ENCODE measurements at regions not wholly inside any gene's neighbourhood (a gene's known extent, or its start where the extent isn't known, plus 50 kb on each side); places are given as distances from the start of the nearest gene placed in this dataset.

DNA sequence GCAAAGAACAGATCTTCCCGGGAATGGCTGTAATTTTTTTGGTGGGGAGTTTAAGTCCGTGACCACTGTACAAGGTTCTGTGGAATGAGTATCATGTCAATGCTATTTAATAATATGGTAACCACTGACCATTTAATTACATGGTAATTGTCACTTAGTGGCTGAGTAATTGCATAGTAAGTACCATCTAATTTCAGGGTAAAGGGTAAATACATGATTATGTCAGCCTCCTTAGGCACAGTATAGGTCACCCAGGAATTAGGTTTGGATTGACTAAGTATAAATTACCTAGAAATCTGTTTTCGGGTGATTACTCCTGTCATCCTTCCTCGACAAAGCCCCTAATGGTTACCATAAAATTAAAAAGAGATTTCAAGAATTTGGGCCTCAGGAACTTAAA is 120.1 kb upstream of the AGBL1 start:
- DNase-seq (ENCODE audit: low read depth, low spot score): no peak
- no TSS peak for BruUV-seq (replicated peaks)
- ChIA-PET CTCF (no interaction called here), POLR2A (no interaction called here)
- H3K79me2 ChIP-seq (ENCODE audit: control insufficient read depth, insufficient read depth, low read length): no peaks in the 10 kb centered on the region
- H3K27ac ChIP-seq (ENCODE audit: insufficient read depth, low read depth, low read length): no peak overlapping the region
- H3K4me3 ChIP-seq (replicated peaks in 1 of 3; ENCODE audit: insufficient read depth in 1 of 3, low read depth in 1 of 3, low read length in 3 of 3): no peak overlapping the region
- H3K9me3 ChIP-seq (replicated peaks; ENCODE audit: control insufficient read depth, insufficient read depth, low read length): no peaks in the 10 kb centered on the region
- intact Hi-C loops (cut with micrococcal nuclease) (no loop called here), dilution Hi-C loops (cut with MboI; ENCODE audit: extremely low pct_ligation_motif_present, low sequenced_read_pairs) (no loop called here)
- H3K27me3 ChIP-seq (ENCODE audit: control insufficient read depth in 2 of 2, insufficient read depth in 2 of 2, low read length in 2 of 2): no peaks in the 10 kb centered on the region
- no peaks in the 10 kb centered on the region for H3K36me3 ChIP-seq (ENCODE audit: control insufficient read depth in 2 of 2, extremely low read depth in 1 of 2, insufficient read depth in 2 of 2, low read length in 2 of 2)
- no peak overlapping the region for H3K4me2 ChIP-seq (ENCODE audit: insufficient read depth, low read length)
- no peaks in the 10 kb centered on the region for H3K9me1 ChIP-seq (replicated peaks; ENCODE audit: control insufficient read depth, extremely low read depth, insufficient read depth, low read length)
- FAIRE-seq: no peak
- no peak overlapping the region for H3K9ac ChIP-seq (replicated peaks; ENCODE audit: extremely low read depth, insufficient read depth, low read length)
- no peak overlapping the region for H2AFZ ChIP-seq (ENCODE audit: low read depth, low read length)
- no peaks in the 10 kb centered on the region for H3K4me1 ChIP-seq (ENCODE audit: control insufficient read depth, extremely low read depth, insufficient read depth, low read length)
- TF ChIP-seq MYC (IDR thresholded peaks at IDR 0.05; ENCODE audit: low read depth, low read length) (no peak), POLR2AphosphoS5 (IDR thresholded peaks at IDR 0.05; ENCODE audit: insufficient read depth, low read depth, low read length) (no peak), POLR2A (IDR thresholded peaks at IDR 0.05; ENCODE audit: low read depth, low read length) (no peak), EZH2 (IDR thresholded peaks at IDR 0.05; ENCODE audit: borderline replicate concordance, low read depth, low read length, severe bottlenecking) (no peak), FOS (IDR thresholded peaks at IDR 0.05; ENCODE audit: borderline replicate concordance, insufficient read depth, low read length) (no peak)
- TF ChIP-seq, protein P1, sequence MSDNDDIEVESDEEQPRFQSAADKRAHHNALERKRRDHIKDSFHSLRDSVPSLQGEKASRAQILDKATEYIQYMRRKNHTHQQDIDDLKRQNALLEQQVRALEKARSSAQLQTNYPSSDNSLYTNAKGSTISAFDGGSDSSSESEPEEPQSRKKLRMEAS (IDR thresholded peaks at IDR 0.05; ENCODE audit: insufficient read depth, insufficient read length): no peak
- TF ChIP-seq, protein P2, sequence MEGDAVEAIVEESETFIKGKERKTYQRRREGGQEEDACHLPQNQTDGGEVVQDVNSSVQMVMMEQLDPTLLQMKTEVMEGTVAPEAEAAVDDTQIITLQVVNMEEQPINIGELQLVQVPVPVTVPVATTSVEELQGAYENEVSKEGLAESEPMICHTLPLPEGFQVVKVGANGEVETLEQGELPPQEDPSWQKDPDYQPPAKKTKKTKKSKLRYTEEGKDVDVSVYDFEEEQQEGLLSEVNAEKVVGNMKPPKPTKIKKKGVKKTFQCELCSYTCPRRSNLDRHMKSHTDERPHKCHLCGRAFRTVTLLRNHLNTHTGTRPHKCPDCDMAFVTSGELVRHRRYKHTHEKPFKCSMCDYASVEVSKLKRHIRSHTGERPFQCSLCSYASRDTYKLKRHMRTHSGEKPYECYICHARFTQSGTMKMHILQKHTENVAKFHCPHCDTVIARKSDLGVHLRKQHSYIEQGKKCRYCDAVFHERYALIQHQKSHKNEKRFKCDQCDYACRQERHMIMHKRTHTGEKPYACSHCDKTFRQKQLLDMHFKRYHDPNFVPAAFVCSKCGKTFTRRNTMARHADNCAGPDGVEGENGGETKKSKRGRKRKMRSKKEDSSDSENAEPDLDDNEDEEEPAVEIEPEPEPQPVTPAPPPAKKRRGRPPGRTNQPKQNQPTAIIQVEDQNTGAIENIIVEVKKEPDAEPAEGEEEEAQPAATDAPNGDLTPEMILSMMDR (IDR thresholded peaks at IDR 0.05; ENCODE audit: extremely low read depth in 1 of 2, insufficient read depth in 1 of 2, low read depth in 1 of 2, low read length in 2 of 2): no peak
- no peaks in the 10 kb centered on the region for H4K20me1 ChIP-seq (replicated peaks; ENCODE audit: control insufficient read depth, extremely low read depth, insufficient read depth, low read length)

DNA sequence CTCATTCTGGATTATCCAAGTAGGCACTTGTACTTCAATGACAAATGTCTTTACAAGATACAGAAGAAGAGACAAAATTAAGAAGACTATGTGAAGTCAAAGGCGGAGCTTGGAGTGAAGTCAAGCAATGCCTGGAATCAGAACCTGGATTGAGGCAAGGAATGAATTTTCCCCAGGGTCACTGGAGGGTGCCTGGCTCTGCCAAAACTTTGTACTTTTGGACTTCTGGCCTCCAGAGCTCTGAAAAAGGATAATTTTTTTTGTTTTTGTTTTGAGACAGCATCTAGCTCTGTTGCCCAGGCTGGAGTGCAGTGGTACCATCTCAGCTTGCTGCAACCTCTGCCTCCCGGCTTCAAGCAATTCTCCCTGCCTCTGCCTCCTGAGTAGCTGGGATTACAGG is 119.3 kb upstream of the AGBL1 start:
- Histone ChIP-seq H3K9ac (replicated peaks; ENCODE audit: extremely low read depth, insufficient read depth, low read length) (no peak overlapping the region), H3K27me3 (ENCODE audit: control insufficient read depth in 2 of 2, insufficient read depth in 2 of 2, low read length in 2 of 2) (no peaks in the 10 kb centered on the region), H4K20me1 (replicated peaks; ENCODE audit: control insufficient read depth, extremely low read depth, insufficient read depth, low read length) (no peaks in the 10 kb centered on the region), H3K9me3 (replicated peaks; ENCODE audit: control insufficient read depth, insufficient read depth, low read length) (no peaks in the 10 kb centered on the region), H3K27ac (ENCODE audit: insufficient read depth, low read depth, low read length) (no peak overlapping the region), H3K36me3 (ENCODE audit: control insufficient read depth in 2 of 2, extremely low read depth in 1 of 2, insufficient read depth in 2 of 2, low read length in 2 of 2) (no peaks in the 10 kb centered on the region), H3K4me3 (replicated peaks in 1 of 3; ENCODE audit: insufficient read depth in 1 of 3, low read depth in 1 of 3, low read length in 3 of 3) (no peak overlapping the region), H2AFZ (ENCODE audit: low read depth, low read length) (no peak overlapping the region), H3K4me2 (ENCODE audit: insufficient read depth, low read length) (no peak overlapping the region), H3K79me2 (ENCODE audit: control insufficient read depth, insufficient read depth, low read length) (no peaks in the 10 kb centered on the region), H3K9me1 (replicated peaks; ENCODE audit: control insufficient read depth, extremely low read depth, insufficient read depth, low read length) (no peaks in the 10 kb centered on the region), H3K4me1 (ENCODE audit: control insufficient read depth, extremely low read depth, insufficient read depth, low read length) (no peaks in the 10 kb centered on the region)
- dilution Hi-C loops (cut with MboI; ENCODE audit: extremely low pct_ligation_motif_present, low sequenced_read_pairs) (no loop called here), intact Hi-C loops (cut with micrococcal nuclease) (no loop called here)
- FAIRE-seq (no peak), DNase-seq (ENCODE audit: low read depth, low spot score) (no peak)
- ChIA-PET POLR2A (no interaction called here), CTCF (no interaction called here)
- no peak for TF ChIP-seq POLR2AphosphoS5 (IDR thresholded peaks at IDR 0.05; ENCODE audit: insufficient read depth, low read depth, low read length)
- TF ChIP-seq POLR2A (IDR thresholded peaks at IDR 0.05; ENCODE audit: low read depth, low read length): no peak
- BruUV-seq (replicated peaks): no TSS peak

Measured in endothelial cell of umbilical vein (primary cell).